ENCODE measurements at regions not wholly inside any gene's neighbourhood (a gene's known extent, or its start where the extent isn't known, plus 50 kb on each side); places are given as distances from the start of the nearest gene placed in this dataset.

DNA sequence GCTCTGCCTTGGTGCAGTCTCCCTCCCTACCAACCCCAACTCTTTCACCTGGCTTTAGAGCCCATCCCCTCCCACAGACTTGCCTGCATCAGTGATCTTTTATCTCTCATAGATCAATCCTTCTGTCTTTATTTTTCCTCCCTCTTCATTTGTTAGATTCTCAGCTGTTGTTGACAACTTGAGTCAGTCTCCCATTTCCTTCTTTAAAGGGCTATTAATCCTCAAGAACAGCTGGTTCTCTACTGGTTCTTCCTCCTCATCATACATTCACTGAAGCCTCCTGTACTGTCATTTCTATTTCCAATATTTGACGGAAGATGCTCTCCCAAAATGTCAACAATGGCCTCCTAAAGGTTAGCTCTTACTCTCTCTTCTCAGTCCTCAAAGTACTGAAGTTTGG is 408.2 kb downstream of the TBC1D4 start (continued):
- TF ChIP-seq TCF3 (CRISPR knock-in tag; IDR thresholded peaks at IDR 0.05) (no peak), SREBF1 (IDR thresholded peaks at IDR 0.05; ENCODE audit: borderline replicate concordance, low read depth, low read length) (no peak), DMBX1 (CRISPR knock-in tag; IDR thresholded peaks at IDR 0.05; ENCODE audit: borderline replicate concordance) (no peak), CBX5 (IDR thresholded peaks at IDR 0.05; ENCODE audit: borderline replicate concordance, low read depth) (no peak), NCOR1 (IDR thresholded peaks at IDR 0.05) (no peak), SOX6 (IDR thresholded peaks at IDR 0.05) (no peak), EP300 (IDR thresholded peaks at IDR 0.05; ENCODE audit: low read length) (no peak), CTCF (IDR thresholded peaks at IDR 0.05 in 2 of 3, conservative IDR thresholded peaks at IDR 0.05 in 1 of 3; ENCODE audit: insufficient read depth in 2 of 3, low read depth in 1 of 3, low read length in 3 of 3) (no peak)

- POLR2A ChIA-PET: no interaction called here
Observed at GRCh38 chr13:75072891-75073290, 409.1 kb downstream of the TBC1D4 start.

More at GRCh38 chr13:75072891-75073290, 409.1 kb downstream of the TBC1D4 start:
- no peak overlapping the region for H3K9ac ChIP-seq (ENCODE audit: insufficient read depth in 1 of 2, low read depth in 2 of 2, low read length in 2 of 2)
- ATAC-seq (no peak), FAIRE-seq (no peak), DNase-seq (ENCODE audit: extremely low read depth in 1 of 4, low spot score in 3 of 4) (no peak)
- no peaks in the 10 kb centered on the region for H4K20me1 ChIP-seq (replicated peaks; ENCODE audit: control insufficient read depth, insufficient read depth, low read length)
- no peak for TF ChIP-seq ZNF175 (CRISPR knock-in tag; IDR thresholded peaks at IDR 0.05; ENCODE audit: low read depth)
- TF ChIP-seq GABPB2 (CRISPR knock-in tag; conservative IDR thresholded peaks at IDR 0.05): no peak
- no peak for TF ChIP-seq NCOA6 (IDR thresholded peaks at IDR 0.05)
- no peak overlapping the region for H2AFZ ChIP-seq (ENCODE audit: low read depth, low read length)
- H3K9me3 ChIP-seq (replicated peaks; ENCODE audit: control insufficient read depth, insufficient read depth, low read depth, low read length): no peaks in the 10 kb centered on the region
- CTCF ChIA-PET (ENCODE audit: low intra/inter-chr PET ratio): no interaction called here
- no peak overlapping the region for H3K27ac ChIP-seq (ENCODE audit: extremely low read depth, low read depth, low read length)
- in situ Hi-C loops (cut with MboI): no loop called here
- no peaks in the 10 kb centered on the region for H3K27me3 ChIP-seq (ENCODE audit: control insufficient read depth in 2 of 2, insufficient read depth in 2 of 2, low read length in 2 of 2)
- H3K4me3 ChIP-seq: no peak overlapping the region
- 8% methylated on average over 5 of the region's 6 CpGs for WGBS (ENCODE audit: insufficient coverage, low coverage, missing lambda C conversion rate)
- H3K79me2 ChIP-seq (ENCODE audit: control insufficient read depth, insufficient read depth, low read length): no peaks in the 10 kb centered on the region
- no TSS peak for BruUV-seq (replicated peaks)
- H3K9me1 ChIP-seq (ENCODE audit: control insufficient read depth, insufficient read depth, low read length): no peaks in the 10 kb centered on the region
- H3K4me2 ChIP-seq (ENCODE audit: insufficient read depth, low read length): no peak overlapping the region
- H3K36me3 ChIP-seq (ENCODE audit: control insufficient read depth, insufficient read depth, low read length): no peaks in the 10 kb centered on the region
- H3K4me1 ChIP-seq (replicated peaks in 1 of 2; ENCODE audit: control insufficient read depth in 2 of 2, insufficient read depth in 2 of 2, low read length in 2 of 2): 0 out of 5 replicates have a peak, but pooled peaks cover 0 to 3% of the 10 kb centered on the region in 2 experiments
- intact Hi-C loops (cut with micrococcal nuclease): no loop called here

Measured in K562 (cell line).